Prostate gland (tissue), 2 donors: ENCODE measurements at regions not wholly inside any gene's neighbourhood (a gene's known extent, or its start where the extent isn't known, plus 50 kb on each side); places are given as distances from the start of the nearest gene placed in this dataset.
"Not testable (repeated sequence)": the region's sequence is repeated elsewhere in the genome, so short reads cannot be mapped to it uniquely, and the experiment has no call there.

Source experiments
- DNase-seq: peaks from one replicate; pipeline ENCODE4 v3.0.0-alpha.2; 2019; ENCODE audit warnings: low spot score
- H3K27ac ChIP-seq, 2 donors: fragments of 200-600 bp; sonication (generic); 2 replicates each; pipeline ENCODE4 v1.5.1; 2017 to 2019
- H3K27me3 ChIP-seq: fragments of 200-600 bp; sonication (generic); replicated peaks from 2 replicates; pipeline ENCODE4 v1.5.1; 2019; ENCODE audit not compliant: insufficient read depth
- H3K36me3 ChIP-seq, 2 donors: fragments of 200-600 bp; sonication (generic); 1 replicate in 1 of 2; 2 replicates in 1 of 2; pipeline versions ENCODE4 v1.5.1 to v1.8.1; 2017 to 2019
- H3K4me1 ChIP-seq: fragments of 200-600 bp; sonication (generic); replicated peaks from 2 replicates; pipeline ENCODE4 v1.5.1; 2019
- H3K4me3 ChIP-seq, 2 donors: fragments of 200-600 bp; sonication (generic); 2 replicates each; pipeline ENCODE4 v1.5.1; 2017 to 2019
- H3K9me3 ChIP-seq: fragments of 200-600 bp; sonication (generic); 2 replicates; pipeline ENCODE4 v1.5.1; 2017
- CTCF ChIP-seq, 4 experiments: fragments of 200-600 bp in 2 of 4; fragments of 450-650 bp in 2 of 4; sonication (generic) in 2 of 4; IDR thresholded peaks; 1 replicate in 3 of 4; 2 replicates in 1 of 4; pipeline ENCODE4 v1.5.1; 2016 to 2019; ENCODE audit warnings: antibody characterized with exemption in 4 of 4, mild to moderate bottlenecking in 2 of 4, moderate library complexity in 2 of 4
- POLR2A ChIP-seq: fragments of 450-650 bp; IDR thresholded peaks from one replicate; pipeline ENCODE4 v1.6.1; 2016; ENCODE audit warnings: antibody characterized with exemption, mild to moderate bottlenecking
- POLR2AphosphoS5 ChIP-seq: sonication (generic); formaldehyde crosslinking; IDR thresholded peaks from one replicate; pipeline ENCODE4 v1.6.1; 2017; ENCODE audit warnings: antibody characterized with exemption
- WGBS: methylation state at CpG from one replicate; pipeline ENCODE4 v1.1.5; 2018; 5-methylcytosine and 5-hydroxymethylcytosine counted together
- intact Hi-C: fragments of 100-400 bp; cut with DNase I; formaldehyde crosslinking; loops from one replicate; pipeline ENCODE4 v1.14.2; 2022

- H3K4me1 ChIP-seq = no peaks in the 10 kb centered on the region
- no peak overlapping the region for H3K27ac ChIP-seq
- H3K27me3 ChIP-seq = no peaks in the 10 kb centered on the region
- 89% methylated on average over 1 of the region's 1 CpG for WGBS
- no peaks in the 10 kb centered on the region for H3K9me3 ChIP-seq
- no peak for DNase-seq
- H3K4me3 ChIP-seq = no peak overlapping the region
- intact Hi-C loops = no loop called here
- H3K36me3 ChIP-seq = no peaks in the 10 kb centered on the region
- TF ChIP-seq CTCF (IDR thresholded peaks at IDR 0.05) = no peak
- TF ChIP-seq POLR2A = no peak
These were observed 1021.8 kb downstream of the STPG2 start for GRCh38 chr4:97121493-97121892.

- Histone ChIP-seq H3K27ac (no peak overlapping the region), H3K36me3 (no peaks in the 10 kb centered on the region), H3K27me3 (no peaks in the 10 kb centered on the region), H3K4me3 (no peak overlapping the region), H3K9me3 (no peaks in the 10 kb centered on the region), H3K4me1 (no peaks in the 10 kb centered on the region)
- DNase-seq = no peak
- intact Hi-C loops = no loop called here
- TF ChIP-seq POLR2AphosphoS5 (no peak), POLR2A (no peak), CTCF (IDR thresholded peaks at IDR 0.05) (no peak)
- WGBS = 77% methylated on average over 4 of the region's 4 CpGs
These were observed 1019.7 kb downstream of the STPG2 start for GRCh38 chr4:97123573-97123972.

- Histone ChIP-seq H3K9me3 (no peaks in the 10 kb centered on the region), H3K4me3 (no peak overlapping the region), H3K36me3 (no peaks in the 10 kb centered on the region), H3K27ac (no peak overlapping the region), H3K4me1 (no peaks in the 10 kb centered on the region), H3K27me3 (no peaks in the 10 kb centered on the region)
- no peak for TF ChIP-seq POLR2A
- WGBS = 49% methylated on average over 3 of the region's 3 CpGs
- intact Hi-C loops = no loop called here
- DNase-seq = no peak
These were observed 1010.8 kb downstream of the STPG2 start for GRCh38 chr4:97132435-97132834.

DNA sequence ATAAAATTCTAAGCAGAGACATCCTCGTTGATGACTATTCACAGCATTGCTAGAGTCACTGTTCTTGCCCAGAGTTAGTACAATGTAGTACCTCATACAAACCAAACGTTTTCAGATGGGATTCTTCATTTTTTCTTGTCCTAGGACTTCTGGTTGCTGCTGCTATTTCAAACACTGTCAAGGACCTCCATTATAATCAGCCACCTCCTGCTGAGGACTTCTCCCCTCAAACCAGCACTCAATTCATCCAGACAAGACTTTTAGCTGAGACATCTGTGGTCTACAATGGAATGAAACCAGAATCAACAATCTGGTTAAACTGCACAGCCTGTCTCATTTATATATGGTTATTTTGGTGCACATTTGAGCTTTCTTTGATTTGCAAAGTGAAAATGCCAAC lies 1008.8 kb downstream of the STPG2 start:
- no peaks in the 10 kb centered on the region for H3K27me3 ChIP-seq
- no peaks in the 10 kb centered on the region for H3K9me3 ChIP-seq
- TF ChIP-seq POLR2A (no peak), POLR2AphosphoS5 (no peak)
- H3K36me3 ChIP-seq = no peaks in the 10 kb centered on the region
- no peaks in the 10 kb centered on the region for H3K4me1 ChIP-seq
- H3K4me3 ChIP-seq = no peak overlapping the region
- intact Hi-C loops = no loop called here
- 50% methylated on average over 2 of the region's 2 CpGs for WGBS
- no peak overlapping the region for H3K27ac ChIP-seq
- no peak for DNase-seq

DNA sequence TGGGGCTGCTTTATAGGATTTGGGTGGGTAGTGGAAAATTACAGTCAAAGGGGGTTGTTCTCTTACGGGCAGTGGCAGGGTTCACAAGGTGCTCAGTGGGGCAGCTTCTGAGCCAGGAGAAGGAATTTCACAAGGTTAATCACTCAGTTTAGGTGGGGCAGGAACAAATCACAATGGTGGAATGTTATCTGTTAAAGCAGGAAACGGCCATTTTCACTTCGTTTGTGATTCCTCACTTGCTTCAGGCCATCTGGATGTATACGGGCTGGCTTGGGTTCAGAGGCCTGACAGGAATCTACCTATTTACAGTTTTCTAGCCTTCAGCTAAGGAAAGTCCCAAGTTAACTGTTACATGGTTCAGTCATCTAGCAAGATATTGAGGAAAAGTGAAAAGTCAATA lies 1003.5 kb downstream of the STPG2 start:
- H3K4me3 ChIP-seq = no peak overlapping the region
- no peaks in the 10 kb centered on the region for H3K4me1 ChIP-seq
- DNase-seq = no peak
- no peaks in the 10 kb centered on the region for H3K36me3 ChIP-seq
- 49% methylated on average over 4 of the region's 4 CpGs for WGBS
- H3K27ac ChIP-seq = no peak overlapping the region
- H3K27me3 ChIP-seq = no peaks in the 10 kb centered on the region
- no peak for TF ChIP-seq CTCF (IDR thresholded peaks at IDR 0.05)
- no peak for TF ChIP-seq POLR2A
- TF ChIP-seq POLR2AphosphoS5 = no peak
- intact Hi-C loops = no loop called here
- no peaks in the 10 kb centered on the region for H3K9me3 ChIP-seq

GRCh38 chr4:97140545-97140944 lies 1002.7 kb downstream of the STPG2 start:
- Histone ChIP-seq H3K27me3 (no peaks in the 10 kb centered on the region), H3K9me3 (no peaks in the 10 kb centered on the region), H3K4me3 (no peak overlapping the region), H3K27ac (no peak overlapping the region), H3K4me1 (no peaks in the 10 kb centered on the region), H3K36me3 (no peaks in the 10 kb centered on the region)
- intact Hi-C loops = no loop called here
- DNase-seq = no peak
- TF ChIP-seq POLR2A (no peak), CTCF (IDR thresholded peaks at IDR 0.05) (no peak), POLR2AphosphoS5 (no peak)
- WGBS = 83% methylated on average over 3 of the region's 3 CpGs

DNA sequence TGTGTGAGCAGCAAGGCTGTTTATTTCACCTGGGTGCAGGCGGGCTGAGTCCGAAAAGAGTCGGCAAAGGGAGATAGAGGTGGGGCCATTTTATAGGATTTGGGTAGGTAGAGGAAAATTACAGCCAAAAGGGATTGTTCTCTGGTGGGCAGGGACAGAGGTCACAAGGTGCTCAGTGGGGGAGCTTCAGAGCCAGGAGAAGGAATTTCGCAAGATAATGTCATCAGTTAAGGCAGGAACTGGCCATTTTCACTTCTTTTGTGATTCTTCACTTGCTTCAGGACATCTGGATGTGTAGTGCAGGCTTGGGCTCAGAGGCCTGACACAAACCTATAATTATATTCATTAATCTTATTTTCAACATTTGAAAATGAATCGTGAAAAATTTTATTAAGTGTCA lies 1001.9 kb downstream of the STPG2 start:
- H3K4me3 ChIP-seq, H3K36me3 ChIP-seq, intact Hi-C loops, H3K4me1 ChIP-seq, DNase-seq, H3K27me3 ChIP-seq, H3K9me3 ChIP-seq, H3K27ac ChIP-seq: not testable (repeated sequence)
- 90% methylated on average over 5 of the region's 5 CpGs for WGBS
